ENCODE measurements at regions not wholly inside any gene's neighbourhood (a gene's known extent, or its start where the extent isn't known, plus 50 kb on each side); places are given as distances from the start of the nearest gene placed in this dataset.

- DNase-seq, result no peak
Observed at GRCh38 chr12:77569876-77570275, 260.8 kb upstream of the NAV3 start.

GRCh38 chr12:77560714-77561113, 270.0 kb upstream of the NAV3 start:
- DNase-seq, result no peak

GRCh38 chr12:77559400-77560074, 271.2 kb upstream of the NAV3 start:
- DNase-seq, result no peak

GRCh38 chr12:77555074-77555473, 275.6 kb upstream of the NAV3 start:
- DNase-seq, result no peak

- no peak for DNase-seq
Observed at GRCh38 chr12:77553976-77554619, 276.6 kb upstream of the NAV3 start.

- no peak for DNase-seq
Observed at GRCh38 chr12:77549383-77550128, 281.1 kb upstream of the NAV3 start.

GRCh38 chr12:77548797-77549196, 281.9 kb upstream of the NAV3 start:
- no peak for DNase-seq

GRCh38 chr12:77540097-77540496, 290.6 kb upstream of the NAV3 start:
- no peak for DNase-seq

GRCh38 chr12:77537663-77538062, 293.0 kb upstream of the NAV3 start:
- DNase-seq, result no peak

GRCh38 chr12:77535734-77536133, 295.0 kb upstream of the NAV3 start:
- DNase-seq, result no peak

GRCh38 chr12:77531912-77532311, 298.8 kb upstream of the NAV3 start:
- no peak for DNase-seq

GRCh38 chr12:77522247-77522646, 308.4 kb upstream of the NAV3 start:
- DNase-seq, result no peak

- no peak for DNase-seq
Observed at GRCh38 chr12:77521508-77522115, 309.1 kb upstream of the NAV3 start.

- DNase-seq, result no peak
Observed at GRCh38 chr12:77514511-77514910, 316.2 kb upstream of the NAV3 start.

- no peak for DNase-seq
Observed at GRCh38 chr12:77510985-77511384, 319.7 kb upstream of the NAV3 start.

- no peak for DNase-seq
Observed at GRCh38 chr12:77504466-77504865, 326.2 kb upstream of the NAV3 start.

GRCh38 chr12:77500089-77500488, 330.6 kb upstream of the NAV3 start:
- DNase-seq, result no peak

GRCh38 chr12:77497647-77498046, 333.0 kb upstream of the NAV3 start:
- no peak for DNase-seq

- no peak for DNase-seq
Observed at GRCh38 chr12:77496714-77497113, 334.0 kb upstream of the NAV3 start.

- no peak for DNase-seq
Observed at GRCh38 chr12:77494296-77494695, 336.4 kb upstream of the NAV3 start.

GRCh38 chr12:77493302-77494168, 337.2 kb upstream of the NAV3 start:
- no peak for DNase-seq

GRCh38 chr12:77492536-77492935, 338.2 kb upstream of the NAV3 start:
- no peak for DNase-seq

Measured in T1000 (cell line).